ENCODE measurements at regions not wholly inside any gene's neighbourhood (a gene's known extent, or its start where the extent isn't known, plus 50 kb on each side); places are given as distances from the start of the nearest gene placed in this dataset.

DNA sequence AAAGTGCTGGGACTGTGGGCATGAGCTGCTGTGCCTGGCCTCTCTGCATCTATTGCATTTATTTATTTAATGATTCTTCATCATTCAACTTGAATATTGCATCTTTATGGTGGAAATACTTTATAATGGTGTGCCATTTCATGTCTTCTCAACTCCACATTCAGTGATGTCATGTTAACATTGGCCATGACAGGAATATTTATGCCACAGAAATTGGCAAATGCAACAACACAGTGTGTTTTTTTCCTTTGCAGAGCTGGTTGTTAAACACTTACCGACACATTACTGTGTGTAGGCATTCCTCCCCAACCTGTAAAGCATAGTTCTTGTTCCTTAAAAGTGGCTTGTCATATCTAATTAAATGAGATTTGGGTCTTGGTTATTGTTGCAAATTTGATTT lies 57.4 kb upstream of the WDR26 start:
- Histone ChIP-seq H3K23ac (ENCODE audit: insufficient read length, low read depth, low read length) (no peak overlapping the region), H2BK20ac (ENCODE audit: low read depth, low read length, poor library complexity, severe bottlenecking) (no peak overlapping the region), H3K79me1 (ENCODE audit: insufficient read depth, low read depth, low read length, poor library complexity, severe bottlenecking) (no peaks in the 10 kb centered on the region), H2AK5ac (ENCODE audit: insufficient read length, low read length) (no peak overlapping the region), H2BK120ac (ENCODE audit: low read depth, low read length, poor library complexity, severe bottlenecking) (no peak overlapping the region), H3K14ac (ENCODE audit: insufficient read depth, low read length) (no peak overlapping the region), H3K56ac (ENCODE audit: insufficient read length, low read depth, low read length) (no peak overlapping the region), H3K23me2 (ENCODE audit: insufficient read length, low read depth, low read length, poor library complexity, severe bottlenecking) (no peaks in the 10 kb centered on the region), H2BK5ac (ENCODE audit: insufficient read length, low read length) (no peak overlapping the region), H3K4me2 (ENCODE audit: insufficient read depth, insufficient read length, low read length) (no peak overlapping the region), H3K27ac (ENCODE audit: insufficient read length, low read depth, low read length) (no peak overlapping the region), H4K91ac (ENCODE audit: insufficient read length, low read depth, low read length) (no peak overlapping the region), H3K9ac (ENCODE audit: extremely low read depth, insufficient read length, low read length) (no peak overlapping the region), H3K79me2 (ENCODE audit: insufficient read depth, low read length) (no peaks in the 10 kb centered on the region), H2AFZ (ENCODE audit: low read length) (no peak overlapping the region), H3K4ac (ENCODE audit: low read depth, low read length) (no peak overlapping the region), H3T11ph (ENCODE audit: low read length) (no peak overlapping the region), H3K4me1 (ENCODE audit: insufficient read depth, low read length) (peaks cover under 1% of the 10 kb centered on the region; the same call in 1 of the 2 replicates), H3K9me3 (ENCODE audit: control insufficient read depth, low read depth, low read length) (peaks cover 7% of the 10 kb centered on the region), H3K27me3 (ENCODE audit: insufficient read depth, low read length) (no peaks in the 10 kb centered on the region), H3K18ac (ENCODE audit: insufficient read length, low read depth, low read length) (no peak overlapping the region), H2BK15ac (ENCODE audit: low read depth, low read length) (no peak overlapping the region), H4K8ac (replicated peaks; ENCODE audit: insufficient read length, low read depth, low read length) (no peak overlapping the region), H4K20me1 (ENCODE audit: control insufficient read depth, insufficient read depth, insufficient read length) (no peaks in the 10 kb centered on the region), H4K5ac (ENCODE audit: insufficient read length, low read depth, low read length) (no peak overlapping the region), H2BK12ac (ENCODE audit: insufficient read length, low read depth, low read length) (no peak overlapping the region)
- Mint-ChIP-seq H3K4me1 (peaks cover 26 to 66% of the 10 kb centered on the region in 2 experiments), H3K27ac (no peak overlapping the region), H3K9me3 (peaks cover 26 to 32% of the 10 kb centered on the region in 2 experiments), H3K36me3 (ENCODE audit: insufficient read depth in 1 of 3, low read depth in 3 of 3) (peaks cover 12 to 35% (median 33%) of the 10 kb centered on the region in 3 experiments), H3K4me3 (no peak overlapping the region), H3K27me3 (ENCODE audit: low read depth) (no peaks in the 10 kb centered on the region)
- TF ChIP-seq, protein P1, sequence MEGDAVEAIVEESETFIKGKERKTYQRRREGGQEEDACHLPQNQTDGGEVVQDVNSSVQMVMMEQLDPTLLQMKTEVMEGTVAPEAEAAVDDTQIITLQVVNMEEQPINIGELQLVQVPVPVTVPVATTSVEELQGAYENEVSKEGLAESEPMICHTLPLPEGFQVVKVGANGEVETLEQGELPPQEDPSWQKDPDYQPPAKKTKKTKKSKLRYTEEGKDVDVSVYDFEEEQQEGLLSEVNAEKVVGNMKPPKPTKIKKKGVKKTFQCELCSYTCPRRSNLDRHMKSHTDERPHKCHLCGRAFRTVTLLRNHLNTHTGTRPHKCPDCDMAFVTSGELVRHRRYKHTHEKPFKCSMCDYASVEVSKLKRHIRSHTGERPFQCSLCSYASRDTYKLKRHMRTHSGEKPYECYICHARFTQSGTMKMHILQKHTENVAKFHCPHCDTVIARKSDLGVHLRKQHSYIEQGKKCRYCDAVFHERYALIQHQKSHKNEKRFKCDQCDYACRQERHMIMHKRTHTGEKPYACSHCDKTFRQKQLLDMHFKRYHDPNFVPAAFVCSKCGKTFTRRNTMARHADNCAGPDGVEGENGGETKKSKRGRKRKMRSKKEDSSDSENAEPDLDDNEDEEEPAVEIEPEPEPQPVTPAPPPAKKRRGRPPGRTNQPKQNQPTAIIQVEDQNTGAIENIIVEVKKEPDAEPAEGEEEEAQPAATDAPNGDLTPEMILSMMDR (conservative IDR thresholded peaks at IDR 0.05) = no peak
- DNase-seq = no peak
- WGBS (ENCODE audit: extremely low coverage, insufficient read length, low lambda C conversion rate) = no CpG with 5 or more reads among the region's 1 CpG

All from H9 (cell line).